Skeletal muscle satellite cell (primary cell): ENCODE measurements at regions not wholly inside any gene's neighbourhood (a gene's known extent, or its start where the extent isn't known, plus 50 kb on each side); places are given as distances from the start of the nearest gene placed in this dataset.

Experiments
- H3K27me3 ChIP-seq: 2 replicates; pipeline ENCODE4 v1.7.0; 2013; ENCODE audit warnings: low read length; ENCODE audit not compliant: control insufficient read depth, insufficient read depth
- H3K36me3 ChIP-seq: 2 replicates; pipeline ENCODE4 v1.7.0; 2013; ENCODE audit warnings: mild to moderate bottlenecking, control low read depth, low read length; ENCODE audit not compliant: insufficient read depth
- H3K4me1 ChIP-seq: 2 replicates; pipeline ENCODE4 v1.7.0; 2013; ENCODE audit warnings: low read length; ENCODE audit not compliant: control insufficient read depth, insufficient read depth
- H3K4me2 ChIP-seq: 2 replicates; pipeline ENCODE4 v1.7.0; 2013; ENCODE audit warnings: mild to moderate bottlenecking, low read length
- H3K4me3 ChIP-seq: 2 replicates; pipeline ENCODE4 v1.7.0; 2013; ENCODE audit warnings: low read length
- H3K9ac ChIP-seq: 2 replicates; pipeline ENCODE4 v1.7.0; 2013; ENCODE audit warnings: mild to moderate bottlenecking, low read depth, low read length, moderate library complexity
- H3K9me3 ChIP-seq: replicated peaks from 2 replicates; pipeline ENCODE4 v1.7.0; 2013; ENCODE audit warnings: mild to moderate bottlenecking, control low read depth, low read length

DNA sequence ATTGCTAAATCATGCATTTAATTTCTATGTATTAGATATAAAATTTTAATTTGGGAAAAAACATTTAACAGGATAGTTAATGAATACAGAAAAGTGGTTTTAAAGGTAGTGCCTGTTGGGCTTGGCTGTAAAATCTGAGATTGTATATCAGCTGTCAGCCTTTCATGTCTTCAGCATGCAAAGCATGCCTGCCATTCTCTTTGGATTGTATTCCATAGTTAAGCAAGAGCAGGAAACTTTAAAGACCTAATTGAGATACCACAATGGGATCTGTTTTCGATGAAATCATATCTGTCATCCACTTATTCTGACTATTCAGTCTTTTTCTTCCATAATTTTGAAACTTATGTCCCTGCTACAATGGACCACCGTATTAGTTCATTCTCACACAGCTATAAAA lies 451.0 kb upstream of the DDI1 start:
- Histone ChIP-seq H3K9ac (no peak overlapping the region), H3K4me2 (no peak overlapping the region), H3K36me3 (no peaks in the 10 kb centered on the region), H3K4me3 (no peak overlapping the region), H3K27me3 (no peaks in the 10 kb centered on the region), H3K9me3 (no peaks in the 10 kb centered on the region), H3K4me1 (peaks cover 2% of the 10 kb centered on the region)

DNA sequence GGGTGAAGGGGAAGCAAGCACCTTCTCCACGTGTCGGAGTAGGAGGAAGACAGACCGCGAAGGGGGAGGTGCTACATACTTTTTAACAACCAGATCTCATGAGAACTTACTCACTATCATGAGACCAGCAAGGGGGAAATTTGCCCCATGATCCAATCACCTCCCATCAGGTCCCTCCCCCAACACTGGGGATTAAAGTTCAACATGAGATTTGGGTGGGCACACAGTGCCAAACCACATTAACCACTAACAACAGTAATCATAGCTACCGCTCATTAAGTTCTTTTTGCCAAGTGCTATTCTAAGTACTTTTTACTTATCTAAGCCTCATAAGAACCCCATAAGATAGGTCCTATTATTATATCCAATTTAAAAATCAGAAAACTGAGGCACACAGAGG lies 450.5 kb upstream of the DDI1 start:
- Histone ChIP-seq H3K4me1 (peaks cover 2% of the 10 kb centered on the region), H3K9ac (no peak overlapping the region), H3K4me3 (no peak overlapping the region), H3K36me3 (no peaks in the 10 kb centered on the region), H3K4me2 (no peak overlapping the region), H3K9me3 (no peaks in the 10 kb centered on the region), H3K27me3 (no peaks in the 10 kb centered on the region)

DNA sequence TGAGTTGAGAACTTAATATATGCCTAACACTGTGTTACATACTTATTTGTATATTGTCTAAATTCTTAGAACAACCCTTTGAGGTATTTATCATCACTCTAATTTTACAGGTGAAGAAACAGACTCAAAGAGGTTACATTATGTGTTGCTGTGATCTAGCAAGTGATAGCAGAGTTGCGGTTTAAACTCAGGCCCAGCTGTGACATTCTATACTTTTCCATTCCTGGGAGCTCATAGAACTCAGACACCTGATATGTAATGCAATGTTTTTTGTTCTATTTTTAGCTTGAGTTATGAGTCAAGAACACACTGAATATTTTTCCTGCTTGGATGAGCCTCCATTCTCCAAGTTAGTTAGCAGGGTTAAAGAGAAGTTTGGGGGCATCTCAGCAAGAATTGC lies 449.7 kb upstream of the DDI1 start:
- Histone ChIP-seq H3K27me3 (no peaks in the 10 kb centered on the region), H3K4me1 (peaks cover 2% of the 10 kb centered on the region), H3K4me2 (no peak overlapping the region), H3K36me3 (no peaks in the 10 kb centered on the region), H3K9me3 (no peaks in the 10 kb centered on the region), H3K9ac (no peak overlapping the region), H3K4me3 (no peak overlapping the region)

DNA sequence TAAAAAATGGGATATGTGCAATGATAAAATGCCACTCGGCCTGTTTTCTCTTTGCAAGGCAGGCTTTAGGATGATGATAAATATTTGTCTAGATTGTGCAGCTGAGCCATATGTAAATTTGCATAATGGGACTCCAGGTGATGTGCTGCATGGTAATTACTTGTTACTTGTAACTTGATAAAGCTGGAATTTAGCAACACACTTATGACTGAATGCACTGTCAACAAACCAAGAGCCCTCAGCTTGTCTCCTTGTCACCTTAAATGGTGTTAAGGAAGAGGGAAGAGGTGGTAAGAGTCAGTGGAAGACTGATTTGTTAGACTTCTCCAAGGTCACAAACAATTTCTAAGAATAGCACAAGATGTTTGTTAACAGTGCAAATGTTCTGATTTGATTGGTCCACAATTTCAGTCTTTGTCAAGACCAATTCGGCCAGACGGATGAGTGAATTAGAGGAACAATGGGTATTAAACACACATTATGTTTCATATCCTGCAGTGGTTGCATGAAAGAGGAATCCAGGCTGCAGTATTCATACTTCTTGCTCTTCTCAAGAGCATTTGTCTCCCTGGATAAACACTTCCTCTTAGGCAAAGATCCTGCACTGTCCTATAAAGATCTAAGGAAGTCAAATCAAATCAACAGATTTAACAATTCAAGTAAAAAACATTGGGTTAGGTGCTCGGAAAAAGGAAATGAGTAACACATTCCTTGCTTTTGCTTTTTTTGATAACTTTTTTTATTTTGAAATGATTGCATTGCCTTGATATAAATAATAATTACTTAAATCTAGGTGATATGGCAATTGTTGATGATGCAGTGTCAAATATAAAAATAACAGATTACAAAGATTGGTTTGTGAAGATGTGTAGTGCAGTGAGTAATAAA lies 448.3 kb upstream of the DDI1 start:
- Histone ChIP-seq H3K27me3 (no peaks in the 10 kb centered on the region), H3K36me3 (no peaks in the 10 kb centered on the region), H3K4me3 (no peak overlapping the region), H3K4me1 (peaks cover 2% of the 10 kb centered on the region), H3K4me2 (no peak overlapping the region), H3K9me3 (no peaks in the 10 kb centered on the region), H3K9ac (no peak overlapping the region)

DNA sequence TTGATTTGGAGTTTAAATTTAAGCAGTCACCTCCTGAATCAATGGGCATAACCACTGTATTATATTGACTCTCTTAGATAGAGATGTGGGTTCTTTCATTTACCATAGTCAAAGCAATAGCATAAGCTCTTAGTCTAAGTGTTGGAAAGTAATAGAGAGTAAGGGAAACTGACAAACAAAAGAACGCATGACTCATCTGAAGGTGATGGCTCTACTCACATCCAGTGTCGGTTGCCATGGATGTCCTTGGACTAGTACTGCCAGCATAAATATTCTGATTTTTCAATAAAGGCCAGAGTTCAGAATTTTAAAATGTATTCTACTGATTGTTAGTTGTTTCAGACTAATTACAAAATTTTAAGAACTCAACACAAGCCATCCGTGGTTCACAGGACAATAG lies 444.9 kb upstream of the DDI1 start:
- Histone ChIP-seq H3K27me3 (no peaks in the 10 kb centered on the region), H3K9me3 (no peaks in the 10 kb centered on the region), H3K9ac (no peak overlapping the region), H3K4me2 (no peak overlapping the region), H3K4me3 (no peak overlapping the region), H3K36me3 (no peaks in the 10 kb centered on the region), H3K4me1 (peaks cover 2% of the 10 kb centered on the region)

DNA sequence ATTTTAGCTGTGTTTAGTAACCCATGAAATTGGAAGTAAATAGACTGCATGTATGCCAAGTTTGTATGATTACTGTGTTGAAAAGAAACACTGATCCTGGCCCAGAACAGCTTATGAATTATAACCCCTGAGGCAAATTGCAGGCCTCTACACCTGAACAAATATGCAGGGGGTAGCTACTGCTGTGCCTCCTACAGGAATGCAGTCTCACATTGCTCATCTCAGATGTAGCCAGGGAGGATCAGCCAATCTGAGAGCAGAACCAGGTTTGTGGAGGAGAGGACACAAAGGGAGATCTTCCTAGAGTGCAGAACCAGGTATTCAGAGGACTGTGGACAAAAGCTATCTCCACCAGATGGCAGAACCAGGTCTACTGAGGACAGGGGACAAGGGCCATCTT lies 442.2 kb upstream of the DDI1 start:
- no peaks in the 10 kb centered on the region for H3K27me3 ChIP-seq
- no peaks in the 10 kb centered on the region for H3K9me3 ChIP-seq
- H3K4me3 ChIP-seq = no peak overlapping the region
- H3K4me1 ChIP-seq = no peaks in the 10 kb centered on the region
- H3K36me3 ChIP-seq = no peaks in the 10 kb centered on the region
- no peak overlapping the region for H3K4me2 ChIP-seq
- H3K9ac ChIP-seq = no peak overlapping the region

DNA sequence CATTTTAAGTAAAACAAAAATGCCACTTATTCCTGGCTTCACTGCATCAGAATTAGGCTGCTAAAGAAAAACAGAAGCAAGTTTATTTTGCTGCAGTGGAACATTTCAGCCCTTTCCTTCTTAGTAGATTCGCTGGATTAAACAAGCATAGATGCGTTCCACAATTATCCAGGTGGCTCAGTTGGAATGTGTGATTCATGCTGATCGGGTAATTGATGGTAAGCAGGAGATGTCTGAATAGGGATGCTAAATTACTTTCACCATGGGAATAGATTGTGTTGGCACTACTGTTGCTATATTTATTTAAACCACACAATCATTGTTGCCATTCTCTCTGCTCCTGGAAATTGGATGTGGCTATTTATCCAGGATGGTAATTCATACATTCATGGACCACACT lies 440.1 kb upstream of the DDI1 start:
- no peak overlapping the region for H3K4me2 ChIP-seq
- H3K4me1 ChIP-seq = no peaks in the 10 kb centered on the region
- H3K36me3 ChIP-seq = no peaks in the 10 kb centered on the region
- H3K9me3 ChIP-seq = no peaks in the 10 kb centered on the region
- H3K27me3 ChIP-seq = no peaks in the 10 kb centered on the region
- H3K9ac ChIP-seq = no peak overlapping the region
- no peak overlapping the region for H3K4me3 ChIP-seq

DNA sequence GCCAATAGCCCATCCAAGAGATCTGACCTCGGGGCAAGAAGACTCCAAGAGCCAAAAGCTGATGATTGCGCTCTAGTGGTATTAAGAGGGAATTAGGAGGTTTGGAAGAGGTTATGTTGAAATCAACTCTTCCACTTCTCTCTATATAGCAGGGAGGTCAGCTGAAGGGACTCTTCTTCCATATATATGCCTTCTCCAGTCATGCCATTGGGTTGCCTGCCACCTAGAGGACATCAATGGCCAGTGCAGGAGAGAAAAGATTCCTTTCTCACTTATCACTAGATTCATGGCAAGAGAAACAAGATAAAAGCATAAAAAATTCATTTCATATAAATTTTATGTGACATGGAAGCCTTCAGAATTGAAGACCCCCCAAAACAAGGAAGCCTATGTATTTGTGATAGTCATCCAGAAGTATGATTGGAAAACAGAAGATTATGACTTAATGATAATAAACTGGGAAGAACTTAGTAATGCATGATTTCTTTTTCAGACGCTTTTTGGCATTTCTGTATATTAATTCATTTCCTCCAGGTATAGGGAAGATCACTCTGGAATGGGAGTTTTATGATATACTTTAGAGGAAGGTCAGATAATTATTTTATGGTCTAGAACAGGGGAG lies 435.1 kb upstream of the DDI1 start:
- Histone ChIP-seq H3K4me1 (no peaks in the 10 kb centered on the region), H3K4me2 (no peak overlapping the region), H3K9me3 (no peaks in the 10 kb centered on the region), H3K27me3 (no peaks in the 10 kb centered on the region), H3K9ac (no peak overlapping the region), H3K4me3 (no peak overlapping the region), H3K36me3 (no peaks in the 10 kb centered on the region)

DNA sequence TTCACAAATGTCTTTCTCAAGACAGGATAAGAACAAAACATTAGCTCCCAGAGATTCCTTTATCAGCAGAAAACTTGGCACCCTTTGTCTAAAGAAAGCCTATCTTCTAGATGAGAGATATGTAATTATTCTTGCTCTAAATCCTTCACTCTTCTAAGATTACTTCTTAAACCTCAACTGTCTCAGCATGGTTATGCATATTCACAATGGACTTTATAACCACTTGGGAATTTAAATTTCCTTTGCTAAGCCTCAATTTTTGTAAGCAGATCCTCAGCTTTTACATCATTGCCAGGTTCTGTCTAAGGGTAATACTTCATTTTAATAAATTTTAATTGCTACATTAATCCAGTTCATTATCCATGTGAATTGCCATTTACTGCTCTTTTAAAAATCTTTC lies 433.6 kb upstream of the DDI1 start:
- no peak overlapping the region for H3K4me3 ChIP-seq
- H3K36me3 ChIP-seq = no peaks in the 10 kb centered on the region
- no peak overlapping the region for H3K4me2 ChIP-seq
- no peak overlapping the region for H3K9ac ChIP-seq
- no peaks in the 10 kb centered on the region for H3K27me3 ChIP-seq
- H3K4me1 ChIP-seq = no peaks in the 10 kb centered on the region
- no peaks in the 10 kb centered on the region for H3K9me3 ChIP-seq

DNA sequence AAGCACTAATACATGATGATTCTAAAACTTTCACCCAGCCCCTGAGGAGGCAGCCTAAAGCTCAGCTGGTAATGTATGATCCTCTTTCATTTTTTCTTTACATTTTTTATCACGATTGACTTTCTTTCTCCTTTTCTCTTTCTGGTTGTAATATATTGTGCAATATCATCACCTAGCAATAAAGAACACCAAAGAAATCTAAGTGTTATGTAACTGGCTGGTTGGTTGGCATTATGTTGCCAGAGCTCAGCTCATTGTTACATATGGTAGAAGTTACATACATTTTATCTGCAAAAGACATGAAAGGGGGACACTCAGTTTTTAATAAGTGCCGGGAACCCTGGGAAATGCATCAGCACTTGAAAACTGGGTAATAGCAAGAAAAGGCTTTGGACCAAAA lies 432.1 kb upstream of the DDI1 start:
- H3K36me3 ChIP-seq = no peaks in the 10 kb centered on the region
- H3K9ac ChIP-seq = no peak overlapping the region
- H3K4me3 ChIP-seq = no peak overlapping the region
- peaks cover 12% of the 10 kb centered on the region for H3K4me1 ChIP-seq
- no peaks in the 10 kb centered on the region for H3K27me3 ChIP-seq
- H3K9me3 ChIP-seq = no peaks in the 10 kb centered on the region
- no peak overlapping the region for H3K4me2 ChIP-seq

DNA sequence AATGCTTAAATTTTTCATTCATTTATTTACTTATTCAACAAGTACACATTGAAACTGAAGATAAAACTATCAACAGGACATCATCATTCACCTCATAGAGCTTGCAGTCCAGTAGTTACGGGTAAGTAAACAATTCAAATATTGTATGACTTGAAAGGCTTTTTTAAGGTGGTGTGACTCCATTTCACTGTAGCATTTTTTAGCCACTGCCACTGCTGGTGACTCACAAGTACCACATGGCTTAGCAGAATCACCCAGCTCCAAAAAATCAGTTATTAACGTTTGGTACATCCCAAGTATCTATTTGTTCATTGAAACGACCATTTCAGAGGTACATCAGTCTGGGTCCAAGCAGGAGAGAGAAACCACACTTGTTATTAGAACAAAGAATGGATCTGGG lies 427.9 kb upstream of the DDI1 start:
- H3K4me1 ChIP-seq = peaks cover 26% of the 10 kb centered on the region
- H3K4me3 ChIP-seq = peak overlapping the region; percentile 16
- H3K27me3 ChIP-seq = no peaks in the 10 kb centered on the region
- no peaks in the 10 kb centered on the region for H3K9me3 ChIP-seq
- peak overlapping the region; percentile 26 for H3K9ac ChIP-seq
- peak overlapping the region; percentile 49 for H3K4me2 ChIP-seq
- H3K36me3 ChIP-seq = no peaks in the 10 kb centered on the region
